Testis (tissue), 2 donors: ENCODE measurements at regions not wholly inside any gene's neighbourhood (a gene's known extent, or its start where the extent isn't known, plus 50 kb on each side); places are given as distances from the start of the nearest gene placed in this dataset.
A peak's percentile ranks its signal among the peaks of the same experiment; 100 is the strongest.

Experiments
- DNase-seq: peaks from one replicate; pipeline ENCODE4 v3.0.0-alpha.2; 2019
- H3K27ac ChIP-seq, 2 donors: fragments of 200-600 bp; sonication (generic); one replicate each; pipeline ENCODE4 v1.5.1; 2019
- H3K27me3 ChIP-seq: fragments of 200-600 bp; sonication (generic); one replicate; pipeline ENCODE4 v1.5.1; 2019
- H3K36me3 ChIP-seq: fragments of 200-600 bp; sonication (generic); one replicate; pipeline ENCODE4 v1.5.1; 2017; ENCODE audit warnings: low read depth; ENCODE audit errors: missing control alignments
- H3K4me1 ChIP-seq: fragments of 200-600 bp; sonication (generic); one replicate; pipeline ENCODE4 v1.5.1; 2019
- H3K4me3 ChIP-seq, 2 donors: fragments of 200-600 bp; sonication (generic); one replicate each; pipeline ENCODE4 v1.5.1; 2017 to 2019
- H3K9me3 ChIP-seq: fragments of 200-600 bp; sonication (generic); one replicate; pipeline ENCODE4 v1.5.1; 2017
- POLR2A ChIP-seq: fragments of 450-650 bp; IDR thresholded peaks from one replicate; pipeline ENCODE4 v1.6.1; 2017; ENCODE audit warnings: antibody characterized with exemption, mild to moderate bottlenecking, moderate library complexity
- WGBS, 2 donors: methylation state at CpG; one replicate each; pipeline ENCODE4 v1.1.5; 2018; 5-methylcytosine and 5-hydroxymethylcytosine counted together
- intact Hi-C: fragments of 100-400 bp; cut with DNase I; formaldehyde crosslinking; loops from one replicate; pipeline ENCODE4 v1.15.1; 2023; ENCODE audit warnings: low total_unique reads
- TF ChIP-seq, protein P1 (sequence below), 3 experiments: fragments of 450-650 bp in 2 of 3; fragments of 200-600 bp in 1 of 3; sonication (generic) in 1 of 3; IDR thresholded peaks; one replicate each; pipeline ENCODE4 v1.5.1; 2016 to 2019; ENCODE audit warnings: antibody characterized with exemption in 3 of 3, mild to moderate bottlenecking in 2 of 3, moderate library complexity in 1 of 3

DNA sequence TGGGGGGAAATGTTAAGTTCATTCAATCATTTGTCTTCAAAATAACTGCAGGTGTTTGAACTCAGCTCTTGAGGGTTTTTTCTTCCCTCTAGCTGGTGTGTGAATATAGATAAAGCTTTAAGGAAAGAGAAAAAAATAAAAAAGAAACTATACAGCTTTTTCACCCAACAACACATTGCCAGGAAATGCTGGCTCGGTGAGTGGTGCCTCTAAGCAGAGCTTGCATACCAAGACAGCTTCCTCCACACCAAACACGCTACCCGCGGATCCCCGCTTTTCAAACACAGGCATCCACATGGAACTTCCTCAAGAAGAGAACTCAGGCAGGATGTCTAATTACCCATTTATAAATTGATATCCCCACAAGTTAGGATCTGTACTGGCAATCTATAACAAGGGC is 69.8 kb upstream of the TANK start:
- WGBS, 2 donors: 72 to 78% methylated on average over 5 of the region's 5 CpGs
- DNase-seq: peak; percentile 18

DNA sequence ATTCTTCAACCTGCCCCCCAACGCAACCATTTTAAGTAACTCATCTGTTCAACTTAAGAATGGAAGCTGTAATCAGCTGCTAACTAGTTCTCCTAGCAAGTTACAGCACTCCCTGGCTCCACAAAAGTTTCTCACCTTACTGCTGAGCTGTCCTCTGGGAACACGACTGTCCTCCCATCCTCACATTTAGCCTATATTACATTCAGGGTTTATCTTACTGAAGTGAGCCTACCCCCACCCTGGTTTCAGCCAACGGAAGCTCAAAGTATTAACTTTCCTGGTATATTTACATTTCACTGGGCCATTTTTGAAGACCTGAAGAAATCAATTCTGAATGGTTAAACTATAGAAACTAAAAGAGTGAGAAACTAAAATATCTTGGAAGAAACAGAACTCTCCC is 64.9 kb upstream of the TANK start:
- 88 to 89% methylated on average over 3 of the region's 3 CpGs for WGBS, 2 donors
- no peaks in the 10 kb centered on the region for H3K27me3 ChIP-seq
- H3K4me1 ChIP-seq: peaks cover 4% of the 10 kb centered on the region
- no peak overlapping the region for H3K27ac ChIP-seq
- no peak for DNase-seq
- intact Hi-C loops: no loop called here
- no peak overlapping the region for H3K4me3 ChIP-seq
- H3K9me3 ChIP-seq: no peaks in the 10 kb centered on the region
- H3K36me3 ChIP-seq: no peaks in the 10 kb centered on the region
- no peak for TF ChIP-seq POLR2A
- TF ChIP-seq, protein P1, sequence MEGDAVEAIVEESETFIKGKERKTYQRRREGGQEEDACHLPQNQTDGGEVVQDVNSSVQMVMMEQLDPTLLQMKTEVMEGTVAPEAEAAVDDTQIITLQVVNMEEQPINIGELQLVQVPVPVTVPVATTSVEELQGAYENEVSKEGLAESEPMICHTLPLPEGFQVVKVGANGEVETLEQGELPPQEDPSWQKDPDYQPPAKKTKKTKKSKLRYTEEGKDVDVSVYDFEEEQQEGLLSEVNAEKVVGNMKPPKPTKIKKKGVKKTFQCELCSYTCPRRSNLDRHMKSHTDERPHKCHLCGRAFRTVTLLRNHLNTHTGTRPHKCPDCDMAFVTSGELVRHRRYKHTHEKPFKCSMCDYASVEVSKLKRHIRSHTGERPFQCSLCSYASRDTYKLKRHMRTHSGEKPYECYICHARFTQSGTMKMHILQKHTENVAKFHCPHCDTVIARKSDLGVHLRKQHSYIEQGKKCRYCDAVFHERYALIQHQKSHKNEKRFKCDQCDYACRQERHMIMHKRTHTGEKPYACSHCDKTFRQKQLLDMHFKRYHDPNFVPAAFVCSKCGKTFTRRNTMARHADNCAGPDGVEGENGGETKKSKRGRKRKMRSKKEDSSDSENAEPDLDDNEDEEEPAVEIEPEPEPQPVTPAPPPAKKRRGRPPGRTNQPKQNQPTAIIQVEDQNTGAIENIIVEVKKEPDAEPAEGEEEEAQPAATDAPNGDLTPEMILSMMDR (IDR thresholded peaks at IDR 0.05): no peak

More for the DNA sequence above, 69.8 kb upstream of the TANK start:
- no peaks in the 10 kb centered on the region for H3K4me1 ChIP-seq
- intact Hi-C loops: no loop called here
- no peaks in the 10 kb centered on the region for H3K27me3 ChIP-seq
- no peaks in the 10 kb centered on the region for H3K36me3 ChIP-seq
- no peak overlapping the region for H3K27ac ChIP-seq
- H3K9me3 ChIP-seq: no peaks in the 10 kb centered on the region
- H3K4me3 ChIP-seq: no peak overlapping the region
- TF ChIP-seq, protein P1 (IDR thresholded peaks at IDR 0.05): no peak
- no peak for TF ChIP-seq POLR2A

DNA sequence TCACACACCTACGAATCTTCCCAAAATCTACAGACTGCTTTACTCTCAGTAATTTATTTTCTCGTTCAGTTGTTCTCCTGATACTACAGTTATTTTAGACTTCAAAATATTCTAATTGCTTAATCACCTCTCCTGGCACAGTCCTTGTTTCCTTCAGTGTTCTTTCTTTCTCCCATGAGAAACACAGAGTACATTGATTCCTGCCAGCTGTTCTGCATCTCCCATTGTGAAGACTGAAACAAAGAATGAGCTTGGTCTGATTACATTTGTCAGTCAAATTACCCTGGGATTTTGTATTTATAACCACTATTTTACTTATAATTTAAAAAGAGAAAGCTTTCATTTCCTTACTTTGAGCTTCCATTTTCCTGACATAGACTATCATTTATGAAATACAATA is 63.9 kb upstream of the TANK start:
- no peaks in the 10 kb centered on the region for H3K36me3 ChIP-seq
- no peak for TF ChIP-seq POLR2A
- TF ChIP-seq, protein P1 (IDR thresholded peaks at IDR 0.05): no peak
- WGBS, 2 donors: 38 to 47% methylated on average over 2 of the region's 2 CpGs
- intact Hi-C loops: no loop called here
- no peaks in the 10 kb centered on the region for H3K9me3 ChIP-seq
- H3K4me3 ChIP-seq: no peak overlapping the region
- no peaks in the 10 kb centered on the region for H3K27me3 ChIP-seq
- H3K27ac ChIP-seq: no peak overlapping the region
- H3K4me1 ChIP-seq: peaks cover 4% of the 10 kb centered on the region
- no peak for DNase-seq

DNA sequence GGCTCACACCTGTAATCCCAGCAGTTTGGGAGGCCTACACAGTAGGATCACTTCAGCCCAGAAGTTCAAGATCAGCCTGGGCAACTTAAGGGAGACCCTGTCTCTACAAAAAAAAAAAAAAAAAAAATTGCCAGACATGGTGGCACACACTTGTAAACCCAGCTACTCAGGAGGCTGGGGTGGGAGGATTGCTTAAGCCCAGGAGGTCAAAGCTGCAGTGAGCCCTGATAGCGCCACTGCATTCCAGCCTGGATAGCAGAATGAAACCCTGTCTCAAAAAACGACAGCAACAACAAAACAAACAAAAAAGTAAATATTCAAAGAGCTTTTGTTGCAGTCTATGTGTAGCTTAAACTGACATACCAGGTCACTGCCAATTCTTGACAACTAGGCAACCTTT is 63.1 kb upstream of the TANK start:
- Histone ChIP-seq H3K9me3 (no peaks in the 10 kb centered on the region), H3K4me1 (peaks cover 4% of the 10 kb centered on the region), H3K27me3 (no peaks in the 10 kb centered on the region), H3K36me3 (no peaks in the 10 kb centered on the region), H3K27ac (no peak overlapping the region), H3K4me3 (no peak overlapping the region)
- intact Hi-C loops: no loop called here
- DNase-seq: no peak
- no peak for TF ChIP-seq POLR2A
- TF ChIP-seq, protein P1 (IDR thresholded peaks at IDR 0.05): no peak
- 79 to 84% methylated on average over 2 of the region's 2 CpGs for WGBS, 2 donors

DNA sequence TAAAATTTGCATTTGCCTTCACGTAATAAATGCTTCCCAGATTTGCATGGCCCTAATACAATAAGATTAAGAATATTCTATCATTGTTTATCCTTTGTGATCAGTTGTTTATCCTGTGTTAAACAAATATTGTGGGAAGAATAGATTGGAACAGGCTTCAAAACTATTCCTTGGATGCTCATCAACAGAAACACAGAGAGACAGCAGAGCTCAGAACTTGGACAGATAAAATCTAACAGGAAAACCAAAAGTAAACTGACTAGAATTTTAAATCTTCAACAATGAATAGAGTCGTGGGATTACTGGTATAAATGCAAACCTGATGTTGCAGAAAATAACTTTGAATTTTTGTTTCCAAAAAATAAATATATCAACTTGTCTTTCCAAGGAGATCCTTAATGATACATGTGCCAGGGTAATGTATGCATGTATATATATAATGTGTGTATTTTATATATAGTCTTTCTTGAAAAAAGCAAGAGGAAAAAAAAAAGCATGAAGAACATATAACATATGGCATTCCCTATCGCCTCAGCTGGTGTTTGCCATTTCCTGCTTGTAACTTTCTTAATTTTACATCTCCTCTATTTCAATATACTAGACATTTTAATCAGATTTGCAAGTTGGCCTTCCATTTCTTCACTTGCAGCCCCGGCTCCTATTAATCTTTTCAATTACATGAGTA is 59.9 kb upstream of the TANK start:
- no peak for TF ChIP-seq POLR2A
- TF ChIP-seq, protein P1 (IDR thresholded peaks at IDR 0.05): no peak
- H3K27me3 ChIP-seq: no peaks in the 10 kb centered on the region
- no peak overlapping the region for H3K4me3 ChIP-seq
- no peaks in the 10 kb centered on the region for H3K9me3 ChIP-seq
- 81 to 82% methylated on average over 4 of the region's 4 CpGs for WGBS, 2 donors
- peaks cover 4% of the 10 kb centered on the region for H3K4me1 ChIP-seq
- H3K36me3 ChIP-seq: no peaks in the 10 kb centered on the region
- no peak overlapping the region for H3K27ac ChIP-seq
- intact Hi-C loops: no loop called here
- DNase-seq: no peak
